ENCODE measurements at regions not wholly inside any gene's neighbourhood (a gene's known extent, or its start where the extent isn't known, plus 50 kb on each side); places are given as distances from the start of the nearest gene placed in this dataset.

- no peak for DNase-seq
- intact Hi-C loops (cut with micrococcal nuclease), result no loop called here
- Mint-ChIP-seq H3K4me1 (ENCODE audit: low read depth) (no peaks in the 10 kb centered on the region), H3K9me3 (no peaks in the 10 kb centered on the region), H3K27me3 (ENCODE audit: low read depth) (no peaks in the 10 kb centered on the region), H3K27ac (no peak overlapping the region), H3K36me3 (ENCODE audit: low read depth) (no peaks in the 10 kb centered on the region), H3K4me3 (no peak overlapping the region)
- CTCF ChIA-PET, result interaction anchor here (0.7 kb wide), 1 partner anchor 211 kb away, joined by 4 read pairs; no protein-coding TSS in a partner anchor
Measured at GRCh38 chr11:119525867-119526196, 102.9 kb upstream of the THY1 start.

GRCh38 chr11:119525180-119525866 is 102.4 kb upstream of the THY1 start:
- Mint-ChIP-seq H3K36me3 (ENCODE audit: low read depth) (no peaks in the 10 kb centered on the region), H3K4me1 (ENCODE audit: low read depth) (no peaks in the 10 kb centered on the region), H3K9me3 (no peaks in the 10 kb centered on the region), H3K27ac (no peak overlapping the region), H3K27me3 (ENCODE audit: low read depth) (no peaks in the 10 kb centered on the region), H3K4me3 (no peak overlapping the region)
- CTCF ChIA-PET, result no interaction called here
- DNase-seq, result no peak
- intact Hi-C loops (cut with micrococcal nuclease), result no loop called here

- Mint-ChIP-seq H3K36me3 (ENCODE audit: low read depth) (no peaks in the 10 kb centered on the region), H3K27me3 (ENCODE audit: low read depth) (no peaks in the 10 kb centered on the region), H3K27ac (no peak overlapping the region), H3K9me3 (no peaks in the 10 kb centered on the region), H3K4me3 (no peak overlapping the region), H3K4me1 (ENCODE audit: low read depth) (no peaks in the 10 kb centered on the region)
- CTCF ChIA-PET, result interaction anchor here (0.6 to 1.1 kb wide), 3 partner anchors 9 to 20 kb away, joined by 3 to 4 read pairs (median 4); no protein-coding TSS in a partner anchor
- no peak for DNase-seq
- intact Hi-C loops (cut with micrococcal nuclease), result no loop called here
Measured at GRCh38 chr11:119523539-119524157, 100.7 kb upstream of the THY1 start.

- intact Hi-C loops (cut with micrococcal nuclease), result no loop called here
- no peak for DNase-seq
- Mint-ChIP-seq H3K27ac (no peak overlapping the region), H3K36me3 (ENCODE audit: low read depth) (no peaks in the 10 kb centered on the region), H3K9me3 (no peaks in the 10 kb centered on the region), H3K4me1 (ENCODE audit: low read depth) (no peaks in the 10 kb centered on the region), H3K4me3 (no peak overlapping the region), H3K27me3 (ENCODE audit: low read depth) (no peaks in the 10 kb centered on the region)
- CTCF ChIA-PET, result interaction anchor here (1.1 kb wide), 1 partner anchor 10 kb away, joined by 3 read pairs; no protein-coding TSS in a partner anchor
Measured at GRCh38 chr11:119522609-119523008, 99.6 kb upstream of the THY1 start.

- DNase-seq, result no peak
- Mint-ChIP-seq H3K4me3 (no peak overlapping the region), H3K36me3 (ENCODE audit: low read depth) (no peaks in the 10 kb centered on the region), H3K9me3 (no peaks in the 10 kb centered on the region), H3K27me3 (ENCODE audit: low read depth) (no peaks in the 10 kb centered on the region), H3K4me1 (ENCODE audit: low read depth) (no peaks in the 10 kb centered on the region), H3K27ac (no peak overlapping the region)
- CTCF ChIA-PET, result no interaction called here
- intact Hi-C loops (cut with micrococcal nuclease), result no loop called here
Measured at GRCh38 chr11:119521551-119521950, 98.6 kb upstream of the THY1 start.

- Mint-ChIP-seq H3K27me3 (ENCODE audit: low read depth) (no peaks in the 10 kb centered on the region), H3K4me1 (ENCODE audit: low read depth) (no peaks in the 10 kb centered on the region), H3K9me3 (no peaks in the 10 kb centered on the region), H3K36me3 (ENCODE audit: low read depth) (no peaks in the 10 kb centered on the region), H3K4me3 (no peak overlapping the region), H3K27ac (no peak overlapping the region)
- CTCF ChIA-PET, result interaction anchor here (1.3 kb wide), 1 partner anchor 46 kb away, joined by 3 read pairs; no protein-coding TSS in a partner anchor
- no peak for DNase-seq
- intact Hi-C loops (cut with micrococcal nuclease), result no loop called here
Measured at GRCh38 chr11:119520966-119521365, 98.0 kb upstream of the THY1 start.

GRCh38 chr11:119520400-119520799 is 97.4 kb upstream of the THY1 start:
- H3K4me3 Mint-ChIP-seq, result no peak overlapping the region
- H3K36me3 Mint-ChIP-seq (ENCODE audit: low read depth), result no peaks in the 10 kb centered on the region
- intact Hi-C loops (cut with micrococcal nuclease), result no loop called here
- H3K4me1 Mint-ChIP-seq (ENCODE audit: low read depth), result no peaks in the 10 kb centered on the region
- CTCF ChIA-PET, result interaction anchor here (1.3 kb wide), 1 partner anchor 46 kb away, joined by 3 read pairs; no protein-coding TSS in a partner anchor
- no peak overlapping the region for H3K27ac Mint-ChIP-seq
- no peak for DNase-seq
- no peaks in the 10 kb centered on the region for H3K27me3 Mint-ChIP-seq (ENCODE audit: low read depth)
- H3K9me3 Mint-ChIP-seq, result no peaks in the 10 kb centered on the region

GRCh38 chr11:119519796-119520195 is 96.8 kb upstream of the THY1 start:
- Mint-ChIP-seq H3K27ac (no peak overlapping the region), H3K4me1 (ENCODE audit: low read depth) (no peaks in the 10 kb centered on the region), H3K4me3 (no peak overlapping the region), H3K36me3 (ENCODE audit: low read depth) (no peaks in the 10 kb centered on the region), H3K27me3 (ENCODE audit: low read depth) (no peaks in the 10 kb centered on the region), H3K9me3 (no peaks in the 10 kb centered on the region)
- CTCF ChIA-PET, result interaction anchor here (1.3 kb wide), 1 partner anchor 45 kb away, joined by 3 read pairs; no protein-coding TSS in a partner anchor
- DNase-seq, result no peak
- intact Hi-C loops (cut with micrococcal nuclease), result no loop called here

- no peak overlapping the region for H3K27ac Mint-ChIP-seq
- DNase-seq, result peak; percentile 63
- intact Hi-C loops (cut with micrococcal nuclease), result no loop called here
- no peak overlapping the region for H3K4me3 Mint-ChIP-seq
- no peaks in the 10 kb centered on the region for H3K9me3 Mint-ChIP-seq
- H3K36me3 Mint-ChIP-seq (ENCODE audit: low read depth), result no peaks in the 10 kb centered on the region
- no peaks in the 10 kb centered on the region for H3K4me1 Mint-ChIP-seq (ENCODE audit: low read depth)
- CTCF ChIA-PET, result no interaction called here
- no peaks in the 10 kb centered on the region for H3K27me3 Mint-ChIP-seq (ENCODE audit: low read depth)
Measured at GRCh38 chr11:119518746-119519730, 96.1 kb upstream of the THY1 start.

GRCh38 chr11:119515771-119516400 is 92.9 kb upstream of the THY1 start:
- CTCF ChIA-PET, result no interaction called here
- no peaks in the 10 kb centered on the region for H3K4me1 Mint-ChIP-seq (ENCODE audit: low read depth)
- no peaks in the 10 kb centered on the region for H3K36me3 Mint-ChIP-seq (ENCODE audit: low read depth)
- DNase-seq, result no peak
- H3K27me3 Mint-ChIP-seq (ENCODE audit: low read depth), result peaks cover 7% of the 10 kb centered on the region
- intact Hi-C loops (cut with micrococcal nuclease), result no loop called here
- no peaks in the 10 kb centered on the region for H3K9me3 Mint-ChIP-seq
- H3K4me3 Mint-ChIP-seq, result no peak overlapping the region
- H3K27ac Mint-ChIP-seq, result no peak overlapping the region

GRCh38 chr11:119513806-119514170 is 90.8 kb upstream of the THY1 start:
- H3K4me3 Mint-ChIP-seq, result no peak overlapping the region
- H3K4me1 Mint-ChIP-seq (ENCODE audit: low read depth), result peaks cover 16% of the 10 kb centered on the region
- H3K9me3 Mint-ChIP-seq, result no peaks in the 10 kb centered on the region
- H3K36me3 Mint-ChIP-seq (ENCODE audit: low read depth), result no peaks in the 10 kb centered on the region
- H3K27ac Mint-ChIP-seq, result no peak overlapping the region
- intact Hi-C loops (cut with micrococcal nuclease), result no loop called here
- H3K27me3 Mint-ChIP-seq (ENCODE audit: low read depth), result peaks cover 9% of the 10 kb centered on the region
- CTCF ChIA-PET, result interaction anchor here (1.0 to 1.8 kb wide), 2 partner anchors 20 to 39 kb away, joined by 3 to 4 read pairs; no protein-coding TSS in a partner anchor
- DNase-seq, result no peak
